ENCODE measurements at regions not wholly inside any gene's neighbourhood (a gene's known extent, or its start where the extent isn't known, plus 50 kb on each side); places are given as distances from the start of the nearest gene placed in this dataset.

DNA sequence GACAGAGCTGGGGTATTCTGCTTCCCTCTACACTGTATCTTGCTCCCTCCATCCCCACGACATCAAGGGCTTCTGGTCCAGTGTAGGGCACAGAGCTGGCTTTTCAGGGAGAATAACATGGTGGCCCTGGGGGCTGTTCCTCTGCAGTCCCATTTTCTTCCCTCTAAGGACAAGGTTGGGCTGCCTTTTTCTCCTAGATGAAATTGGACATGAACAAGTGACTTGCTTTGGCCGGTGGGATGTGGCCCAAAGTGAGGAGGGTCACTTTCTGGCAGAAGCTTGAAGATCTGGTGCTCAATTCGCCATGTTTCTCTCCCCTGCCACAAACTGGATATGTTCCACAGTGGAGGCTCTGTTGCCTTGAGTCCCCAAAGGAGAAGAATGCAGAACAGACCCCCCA, 235.7 kb downstream of the EMX2 start:
- H3K9ac ChIP-seq (ENCODE audit: low read length): no peak overlapping the region
- no peaks in the 10 kb centered on the region for H3K9me3 ChIP-seq (ENCODE audit: control insufficient read depth in 1 of 2, insufficient read depth in 1 of 2, low read depth in 1 of 2, low read length in 2 of 2)
- intact Hi-C loops (cut with micrococcal nuclease): no loop called here
- RAD21 ChIA-PET (ENCODE audit: low non-redundant PET in 1 of 2, low total read pairs in 2 of 2, uncharacterized antibody in 2 of 2, unreplicated experiment in 2 of 2): no interaction called here
- BruUV-seq (replicated peaks): no TSS peak
- no peak overlapping the region for H3K4me3 ChIP-seq (replicated peaks in 1 of 2; ENCODE audit: low read depth in 1 of 2, low read length in 2 of 2)
- H3K27me3 ChIP-seq (ENCODE audit: insufficient read depth, low read length): peaks cover 77% of the 10 kb centered on the region
- H4K20me1 ChIP-seq (ENCODE audit: insufficient read depth): no peaks in the 10 kb centered on the region
- no peak overlapping the region for H3K4me2 ChIP-seq (ENCODE audit: low read length)
- no peaks in the 10 kb centered on the region for H3K36me3 ChIP-seq (ENCODE audit: control insufficient read depth in 1 of 2, insufficient read depth in 2 of 2, low read length in 2 of 2)
- TF ChIP-seq EZH2 (IDR thresholded peaks at IDR 0.05) (no peak), CBX3 (IDR thresholded peaks at IDR 0.05; ENCODE audit: low read depth) (no peak), JUND (IDR thresholded peaks at IDR 0.05) (no peak), EGR1 (IDR thresholded peaks at IDR 0.05; ENCODE audit: low read depth) (no peak)
- TF ChIP-seq, protein P1, sequence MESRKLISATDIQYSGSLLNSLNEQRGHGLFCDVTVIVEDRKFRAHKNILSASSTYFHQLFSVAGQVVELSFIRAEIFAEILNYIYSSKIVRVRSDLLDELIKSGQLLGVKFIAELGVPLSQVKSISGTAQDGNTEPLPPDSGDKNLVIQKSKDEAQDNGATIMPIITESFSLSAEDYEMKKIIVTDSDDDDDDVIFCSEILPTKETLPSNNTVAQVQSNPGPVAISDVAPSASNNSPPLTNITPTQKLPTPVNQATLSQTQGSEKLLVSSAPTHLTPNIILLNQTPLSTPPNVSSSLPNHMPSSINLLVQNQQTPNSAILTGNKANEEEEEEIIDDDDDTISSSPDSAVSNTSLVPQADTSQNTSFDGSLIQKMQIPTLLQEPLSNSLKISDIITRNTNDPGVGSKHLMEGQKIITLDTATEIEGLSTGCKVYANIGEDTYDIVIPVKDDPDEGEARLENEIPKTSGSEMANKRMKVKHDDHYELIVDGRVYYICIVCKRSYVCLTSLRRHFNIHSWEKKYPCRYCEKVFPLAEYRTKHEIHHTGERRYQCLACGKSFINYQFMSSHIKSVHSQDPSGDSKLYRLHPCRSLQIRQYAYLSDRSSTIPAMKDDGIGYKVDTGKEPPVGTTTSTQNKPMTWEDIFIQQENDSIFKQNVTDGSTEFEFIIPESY (IDR thresholded peaks at IDR 0.05; ENCODE audit: extremely low read depth, insufficient replicate concordance, low read length): no peak
- CTCF ChIA-PET: no interaction called here
- no peaks in the 10 kb centered on the region for H3K9me2 ChIP-seq (ENCODE audit: insufficient read depth)
- ATAC-seq (no peak), DNase-seq (ENCODE audit: low read depth, low spot score) (no peak)
- POLR2A ChIA-PET: no interaction called here
- no peaks in the 10 kb centered on the region for H3K4me1 ChIP-seq (ENCODE audit: control insufficient read depth in 1 of 2, insufficient read depth in 2 of 2, low read length in 2 of 2)
- H3K27ac ChIP-seq (ENCODE audit: low read depth, low read length): no peak overlapping the region
- no peaks in the 10 kb centered on the region for H3K79me2 ChIP-seq (ENCODE audit: insufficient read depth, low read length)
- no peak overlapping the region for H2AFZ ChIP-seq (ENCODE audit: low read depth, low read length, poor library complexity, severe bottlenecking)

DNA sequence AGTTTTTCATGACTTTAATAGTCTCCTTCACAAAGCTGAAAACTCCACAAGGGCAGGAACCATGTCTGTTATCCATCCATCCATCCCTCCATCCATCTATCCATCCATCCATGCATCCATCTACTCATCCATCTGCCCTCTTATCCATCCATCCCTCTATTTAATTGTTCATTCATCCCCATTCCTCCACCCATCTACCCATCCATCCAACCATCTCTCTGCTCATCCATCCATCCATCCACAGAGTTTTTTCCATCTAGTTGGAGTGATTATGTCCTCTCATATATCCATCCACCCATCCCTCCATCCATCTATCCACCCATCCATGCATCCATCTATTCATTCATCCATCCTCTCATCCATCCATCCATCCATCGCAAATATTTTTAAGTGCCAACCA, 237.9 kb downstream of the EMX2 start:
- ATAC-seq (no peak), DNase-seq (ENCODE audit: low read depth, low spot score) (no peak)
- H3K9ac ChIP-seq (ENCODE audit: low read length): no peak overlapping the region
- ChIA-PET RAD21 (ENCODE audit: low non-redundant PET in 1 of 2, low total read pairs in 2 of 2, uncharacterized antibody in 2 of 2, unreplicated experiment in 2 of 2) (no interaction called here), CTCF (no interaction called here), POLR2A (no interaction called here)
- H3K79me2 ChIP-seq (ENCODE audit: insufficient read depth, low read length): no peaks in the 10 kb centered on the region
- H3K9me3 ChIP-seq (ENCODE audit: control insufficient read depth in 1 of 2, insufficient read depth in 1 of 2, low read depth in 1 of 2, low read length in 2 of 2): no peaks in the 10 kb centered on the region
- BruUV-seq (replicated peaks): no TSS peak
- no peak overlapping the region for H3K4me2 ChIP-seq (ENCODE audit: low read length)
- no peaks in the 10 kb centered on the region for H3K36me3 ChIP-seq (ENCODE audit: control insufficient read depth in 1 of 2, insufficient read depth in 2 of 2, low read length in 2 of 2)
- peaks cover 63% of the 10 kb centered on the region for H3K27me3 ChIP-seq (ENCODE audit: insufficient read depth, low read length)
- TF ChIP-seq ELF1 (IDR thresholded peaks at IDR 0.05; ENCODE audit: borderline replicate concordance, low read depth): no peak
- intact Hi-C loops (cut with micrococcal nuclease): no loop called here
- no peaks in the 10 kb centered on the region for H3K4me1 ChIP-seq (ENCODE audit: control insufficient read depth in 1 of 2, insufficient read depth in 2 of 2, low read length in 2 of 2)
- no peaks in the 10 kb centered on the region for H3K9me2 ChIP-seq (ENCODE audit: insufficient read depth)
- H3K27ac ChIP-seq (ENCODE audit: low read depth, low read length): no peak overlapping the region
- no peak overlapping the region for H2AFZ ChIP-seq (ENCODE audit: low read depth, low read length, poor library complexity, severe bottlenecking)
- H3K4me3 ChIP-seq (replicated peaks in 1 of 2; ENCODE audit: low read depth in 1 of 2, low read length in 2 of 2): no peak overlapping the region
- H4K20me1 ChIP-seq (ENCODE audit: insufficient read depth): no peaks in the 10 kb centered on the region
